ENCODE measurements at regions not wholly inside any gene's neighbourhood (a gene's known extent, or its start where the extent isn't known, plus 50 kb on each side); places are given as distances from the start of the nearest gene placed in this dataset.

DNA sequence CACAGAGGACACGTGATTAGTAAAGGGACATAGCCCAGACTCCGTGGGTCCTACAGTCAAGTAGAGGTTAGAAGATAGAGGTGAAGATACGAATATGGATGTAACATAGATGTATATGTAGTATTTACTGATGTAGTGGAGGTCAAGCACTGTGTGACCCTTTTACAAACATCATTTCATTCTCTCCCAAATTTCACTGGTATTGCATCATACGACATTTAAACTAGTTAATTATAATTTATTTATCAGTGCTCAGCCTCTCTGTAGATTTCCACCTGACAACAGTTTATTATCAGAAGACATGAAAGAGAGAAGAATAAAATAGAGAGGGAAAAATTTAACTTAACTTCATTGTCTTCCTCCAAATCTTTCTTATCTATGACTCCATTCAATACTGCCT is 927.9 kb upstream of the TMEM132C start:
- no peak for TF ChIP-seq GATA2 (IDR thresholded peaks at IDR 0.05; ENCODE audit: low read depth, low read length)
- TF ChIP-seq GATA3 (IDR thresholded peaks at IDR 0.05; ENCODE audit: low read depth, low read length), result no peak

Data from SH-SY5Y (cell line).